Natural killer cell (primary cell): ENCODE measurements at regions not wholly inside any gene's neighbourhood (a gene's known extent, or its start where the extent isn't known, plus 50 kb on each side); places are given as distances from the start of the nearest gene placed in this dataset.

Source experiments
- ATAC-seq, 3 donors: fragments of 150-1000 bp in 2 of 3; fragments of 200-7000 bp in 1 of 3; cut with Tn5 transposase; 1 replicate in 1 of 3; 2 replicates in 2 of 3; pipeline ENCODE4 v1.10.0; 2021; ENCODE audit warnings: mild to moderate bottlenecking in 2 of 3, moderate library complexity in 2 of 3
- DNase-seq, 2 donors: peaks; one replicate each; pipeline versions ENCODE4 v3.0.0 to v3.0.0-alpha.2; 2013 to 2021; ENCODE audit warnings: mixed read lengths in 1 of 2
- H3K27ac ChIP-seq: one replicate; pipeline ENCODE4 v1.5.1; 2013; ENCODE audit warnings: mild to moderate bottlenecking, low read length
- H3K27me3 ChIP-seq: one replicate; pipeline ENCODE4 v1.6.1; 2013; ENCODE audit warnings: low read length; ENCODE audit not compliant: control insufficient read depth, insufficient read depth
- H3K36me3 ChIP-seq: one replicate; pipeline ENCODE4 v1.6.1; 2013; ENCODE audit warnings: low read length; ENCODE audit not compliant: control insufficient read depth, insufficient read depth
- H3K4me1 ChIP-seq: one replicate; pipeline ENCODE4 v1.6.1; 2013; ENCODE audit warnings: low read length; ENCODE audit not compliant: control insufficient read depth, insufficient read depth
- H3K4me3 ChIP-seq: one replicate; pipeline ENCODE4 v1.5.1; 2013; ENCODE audit warnings: low read length
- H3K9me3 ChIP-seq: one replicate; pipeline ENCODE4 v1.6.1; 2013; ENCODE audit warnings: low read length; ENCODE audit not compliant: control insufficient read depth, insufficient read depth
- H3K27ac Mint-ChIP-seq, 2 donors: one replicate each; pipeline ENCODE4 v1.8.0; 2022; ENCODE audit warnings: mild to moderate bottlenecking in 2 of 2, mixed read lengths in 2 of 2, moderate library complexity in 1 of 2
- H3K27me3 Mint-ChIP-seq, 2 donors: one replicate each; pipeline ENCODE4 v1.8.0; 2022; ENCODE audit warnings: low read depth in 2 of 2, mixed read lengths in 2 of 2
- H3K36me3 Mint-ChIP-seq: one replicate; pipeline ENCODE4 v1.8.0; 2022; ENCODE audit warnings: mixed read lengths
- H3K4me1 Mint-ChIP-seq, 2 donors: one replicate each; pipeline ENCODE4 v1.8.0; 2022; ENCODE audit warnings: mixed read lengths in 2 of 2
- H3K4me3 Mint-ChIP-seq: one replicate; pipeline ENCODE4 v1.8.0; 2022; ENCODE audit warnings: mild to moderate bottlenecking, moderate library complexity, mixed read lengths
- H3K9me3 Mint-ChIP-seq, 2 donors: one replicate each; pipeline ENCODE4 v1.8.0; 2022; ENCODE audit warnings: mixed read lengths in 2 of 2
- CTCF ChIP-seq: fragments of 200-600 bp; IDR thresholded peaks from one replicate; pipeline ENCODE4 v1.8.0; 2022; ENCODE audit warnings: antibody characterized with exemption
- WGBS: methylation state at CpG from one replicate; pipeline ENCODE4 v1.1.7; 2013; ENCODE audit warnings: missing lambda C conversion rate; ENCODE audit not compliant: insufficient coverage; 5-methylcytosine and 5-hydroxymethylcytosine counted together
- intact Hi-C: fragments of 100-400 bp; cut with micrococcal nuclease; formaldehyde crosslinking; loops from one replicate; pipeline ENCODE4 v1.14.2; 2022

DNA sequence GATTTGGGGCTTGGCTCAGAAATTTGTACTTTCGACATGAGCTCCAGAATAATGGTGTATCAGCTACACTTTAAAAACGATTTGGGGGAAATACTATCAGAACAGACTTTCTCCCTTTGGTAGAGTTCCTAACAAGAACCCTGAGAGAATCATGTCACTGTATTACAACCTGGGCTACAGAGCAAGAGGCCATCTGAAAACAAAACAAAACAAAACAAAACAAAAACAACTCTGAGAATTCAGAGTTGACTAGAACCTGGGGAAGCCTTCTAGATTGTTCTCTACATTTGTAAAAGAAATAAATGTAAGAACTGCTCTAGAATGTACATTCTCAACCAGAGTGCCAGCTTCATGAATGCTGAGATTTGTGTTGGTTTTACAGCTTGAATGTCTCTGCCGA, 262.6 kb upstream of the SEMA3D start:
- Mint-ChIP-seq H3K27me3 (no peaks in the 10 kb centered on the region), H3K9me3 (peaks cover 6 to 15% of the 10 kb centered on the region in 2 donors), H3K4me1 (no peaks in the 10 kb centered on the region), H3K36me3 (no peaks in the 10 kb centered on the region), H3K4me3 (no peak overlapping the region), H3K27ac (no peak overlapping the region)
- Histone ChIP-seq H3K4me1 (no peaks in the 10 kb centered on the region), H3K9me3 (peaks cover 3% of the 10 kb centered on the region), H3K27me3 (no peaks in the 10 kb centered on the region), H3K27ac (no peak overlapping the region), H3K4me3 (no peak overlapping the region), H3K36me3 (no peaks in the 10 kb centered on the region)
- DNase-seq (no peak), ATAC-seq (no peak)
- intact Hi-C loops, result no loop called here
- no peak for TF ChIP-seq CTCF
- WGBS, result 82% methylated on average over 3 of the region's 3 CpGs

DNA sequence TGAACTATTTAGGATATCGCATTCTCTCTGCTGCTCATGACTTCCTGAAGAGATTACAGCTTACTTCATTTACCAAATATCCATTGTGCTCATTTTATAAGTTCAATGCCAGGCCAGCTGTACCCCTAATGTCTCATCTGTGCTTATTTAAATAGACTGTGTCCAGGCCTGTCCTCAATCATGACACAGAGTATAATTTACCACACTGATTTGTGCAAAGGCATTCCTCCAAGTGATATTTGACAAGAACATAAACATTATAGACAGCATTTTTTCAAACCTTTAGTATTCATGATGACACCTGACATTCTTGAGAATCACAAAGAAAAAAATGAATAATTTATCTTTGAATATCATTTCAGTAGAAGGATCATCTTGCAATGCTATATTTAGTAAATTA, 260.1 kb upstream of the SEMA3D start:
- H3K36me3 ChIP-seq, result no peaks in the 10 kb centered on the region
- H3K27me3 ChIP-seq, result no peaks in the 10 kb centered on the region
- no peaks in the 10 kb centered on the region for H3K4me1 Mint-ChIP-seq
- H3K4me3 ChIP-seq, result no peak overlapping the region
- H3K36me3 Mint-ChIP-seq, result no peaks in the 10 kb centered on the region
- DNase-seq (no peak), ATAC-seq (no peak)
- no peak overlapping the region for H3K27ac Mint-ChIP-seq
- 81% methylated on average over 1 of the region's 1 CpG for WGBS
- no peaks in the 10 kb centered on the region for H3K27me3 Mint-ChIP-seq
- H3K9me3 Mint-ChIP-seq, result peaks cover 8 to 18% of the 10 kb centered on the region in 2 donors
- no peak overlapping the region for H3K27ac ChIP-seq
- intact Hi-C loops, result no loop called here
- H3K4me1 ChIP-seq, result no peaks in the 10 kb centered on the region
- no peak for TF ChIP-seq CTCF
- H3K9me3 ChIP-seq, result peaks cover 3% of the 10 kb centered on the region
- H3K4me3 Mint-ChIP-seq, result no peak overlapping the region

GRCh38 chr7:85426487-85426960, 239.7 kb upstream of the SEMA3D start:
- Histone ChIP-seq H3K27ac (no peak overlapping the region), H3K9me3 (peaks cover 14% of the 10 kb centered on the region), H3K4me1 (no peaks in the 10 kb centered on the region), H3K36me3 (no peaks in the 10 kb centered on the region), H3K4me3 (no peak overlapping the region), H3K27me3 (no peaks in the 10 kb centered on the region)
- ATAC-seq, result no peak
- no peaks in the 10 kb centered on the region for H3K4me1 Mint-ChIP-seq
- TF ChIP-seq CTCF, result no peak
- no peaks in the 10 kb centered on the region for H3K36me3 Mint-ChIP-seq
- H3K27ac Mint-ChIP-seq, result no peak overlapping the region
- intact Hi-C loops, result no loop called here
- H3K27me3 Mint-ChIP-seq, result no peaks in the 10 kb centered on the region
- DNase-seq, result no peak
- no peak overlapping the region for H3K4me3 Mint-ChIP-seq
- WGBS, result 94% methylated on average over 2 of the region's 2 CpGs
- peaks cover 18 to 25% of the 10 kb centered on the region in 2 donors for H3K9me3 Mint-ChIP-seq

GRCh38 chr7:85424298-85424697, 237.4 kb upstream of the SEMA3D start:
- no peaks in the 10 kb centered on the region for H3K27me3 Mint-ChIP-seq
- H3K4me3 Mint-ChIP-seq, result no peak overlapping the region
- no peaks in the 10 kb centered on the region for H3K36me3 ChIP-seq
- DNase-seq (no peak), ATAC-seq (no peak)
- WGBS, result 89% methylated on average over 6 of the region's 7 CpGs
- peaks cover 12 to 19% of the 10 kb centered on the region in 2 donors for H3K9me3 Mint-ChIP-seq
- H3K27ac Mint-ChIP-seq, result no peak overlapping the region
- no peaks in the 10 kb centered on the region for H3K36me3 Mint-ChIP-seq
- H3K27me3 ChIP-seq, result no peaks in the 10 kb centered on the region
- H3K4me1 ChIP-seq, result no peaks in the 10 kb centered on the region
- H3K27ac ChIP-seq, result no peak overlapping the region
- no peak for TF ChIP-seq CTCF
- H3K4me1 Mint-ChIP-seq, result no peaks in the 10 kb centered on the region
- intact Hi-C loops, result no loop called here
- no peak overlapping the region for H3K4me3 ChIP-seq
- peaks cover 14% of the 10 kb centered on the region for H3K9me3 ChIP-seq
